T-helper 2 cell treated with Interferon-gamma antibody and Interleukin-4, amounts not matched to agents 5 μg/mL and 100 μg/mL, for 36 hours (primary cell): ENCODE measurements at regions not wholly inside any gene's neighbourhood (a gene's known extent, or its start where the extent isn't known, plus 50 kb on each side); places are given as distances from the start of the nearest gene placed in this dataset.

ENCODE experiments used
- DNase-seq: peaks from one replicate; pipeline ENCODE4 v3.0.0; 2021; ENCODE audit warnings: low spot score
- H3K27ac Mint-ChIP-seq: one replicate; pipeline ENCODE4 v1.8.0; 2021; ENCODE audit warnings: mild to moderate bottlenecking, mixed read lengths
- H3K27me3 Mint-ChIP-seq: one replicate; pipeline ENCODE4 v1.8.0; 2021; ENCODE audit warnings: low read depth, mixed read lengths
- H3K36me3 Mint-ChIP-seq: one replicate; pipeline ENCODE4 v1.8.0; 2021; ENCODE audit warnings: low read depth, mixed read lengths
- H3K4me1 Mint-ChIP-seq: one replicate; pipeline ENCODE4 v1.8.0; 2021; ENCODE audit warnings: low read depth, mixed read lengths
- H3K4me3 Mint-ChIP-seq: one replicate; pipeline ENCODE4 v1.8.0; 2022; ENCODE audit warnings: mild to moderate bottlenecking, moderate library complexity, mixed read lengths
- H3K9me3 Mint-ChIP-seq: one replicate; pipeline ENCODE4 v1.8.0; 2021; ENCODE audit warnings: mixed read lengths

DNA sequence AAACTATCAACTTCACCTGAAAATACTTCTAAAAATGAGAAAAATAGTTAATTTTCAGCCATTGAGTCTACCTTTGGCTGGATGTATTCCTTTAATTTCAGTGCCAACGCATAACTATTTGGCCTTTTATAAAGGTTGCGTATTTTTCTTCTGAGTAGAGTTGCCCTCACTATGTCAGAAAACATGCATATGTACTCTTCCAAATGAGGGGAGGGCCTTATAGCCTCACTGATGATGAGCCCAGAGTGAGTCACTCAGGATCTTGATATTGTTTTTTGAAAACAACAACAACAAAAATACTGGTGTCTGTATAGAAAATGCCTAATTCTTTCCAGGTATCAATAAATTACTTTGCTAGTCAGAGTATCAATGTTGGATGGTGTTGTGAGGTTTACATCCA, 349.3 kb downstream of the FBXO8 start:
- no peaks in the 10 kb centered on the region for H3K9me3 Mint-ChIP-seq
- no peaks in the 10 kb centered on the region for H3K36me3 Mint-ChIP-seq
- peaks cover 2% of the 10 kb centered on the region for H3K27me3 Mint-ChIP-seq
- DNase-seq, result no peak
- no peaks in the 10 kb centered on the region for H3K4me1 Mint-ChIP-seq
- H3K4me3 Mint-ChIP-seq, result no peak overlapping the region
- no peak overlapping the region for H3K27ac Mint-ChIP-seq

DNA sequence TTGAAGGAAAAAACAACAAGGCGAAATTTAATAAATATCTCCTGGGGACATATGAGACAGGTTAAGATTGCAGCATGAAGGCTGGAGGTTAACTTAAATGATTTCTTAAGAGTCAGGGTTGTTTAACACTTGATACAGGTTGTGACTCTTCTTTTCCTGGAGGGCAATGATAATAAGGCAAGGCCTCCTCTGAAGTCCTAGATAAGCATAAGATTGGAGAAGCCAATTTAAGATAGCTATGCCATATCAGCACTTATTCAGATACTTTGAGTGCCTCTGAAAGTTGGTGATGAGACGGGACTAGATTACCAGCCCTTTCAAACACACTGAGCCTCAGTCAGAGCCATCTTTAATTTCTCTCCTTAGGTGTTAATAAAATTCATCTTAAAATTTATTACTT, 350.8 kb downstream of the FBXO8 start:
- Mint-ChIP-seq H3K9me3 (no peaks in the 10 kb centered on the region), H3K27ac (no peak overlapping the region), H3K27me3 (peaks cover 2% of the 10 kb centered on the region), H3K4me3 (no peak overlapping the region), H3K4me1 (no peaks in the 10 kb centered on the region), H3K36me3 (no peaks in the 10 kb centered on the region)
- DNase-seq, result no peak

DNA sequence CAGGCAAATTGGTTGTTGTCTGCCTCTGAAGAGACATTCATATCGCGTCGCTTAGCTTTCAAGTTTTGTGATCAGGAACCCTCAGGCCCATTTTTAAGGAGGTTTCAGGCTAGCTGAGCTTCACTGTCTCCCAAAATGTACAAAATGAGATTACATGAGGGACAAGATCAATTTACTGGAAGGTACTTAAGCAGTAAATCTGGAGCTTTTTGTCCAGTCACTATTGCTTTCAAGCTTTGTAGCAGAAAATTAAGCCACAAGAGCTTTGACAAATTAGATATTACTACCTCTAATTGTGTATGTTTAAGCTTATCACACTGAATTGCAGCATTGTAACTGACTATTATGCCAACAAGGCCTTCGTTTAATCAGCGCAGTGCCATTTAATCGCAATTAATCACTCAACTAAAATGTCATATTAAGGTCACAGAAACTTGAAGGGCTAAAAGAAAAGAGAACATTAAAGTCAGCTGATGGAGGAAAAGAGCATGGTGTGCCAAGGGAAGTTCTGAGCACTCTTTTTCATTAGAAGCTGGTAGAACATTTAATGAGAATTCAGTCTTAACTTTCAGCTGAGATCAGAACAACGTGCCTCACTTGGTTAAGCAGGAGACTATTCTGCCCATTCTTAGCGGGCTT, 353.0 kb downstream of the FBXO8 start:
- no peaks in the 10 kb centered on the region for H3K4me1 Mint-ChIP-seq
- no peaks in the 10 kb centered on the region for H3K36me3 Mint-ChIP-seq
- H3K27ac Mint-ChIP-seq, result no peak overlapping the region
- H3K9me3 Mint-ChIP-seq, result no peaks in the 10 kb centered on the region
- H3K4me3 Mint-ChIP-seq, result no peak overlapping the region
- H3K27me3 Mint-ChIP-seq, result no peaks in the 10 kb centered on the region
- no peak for DNase-seq

DNA sequence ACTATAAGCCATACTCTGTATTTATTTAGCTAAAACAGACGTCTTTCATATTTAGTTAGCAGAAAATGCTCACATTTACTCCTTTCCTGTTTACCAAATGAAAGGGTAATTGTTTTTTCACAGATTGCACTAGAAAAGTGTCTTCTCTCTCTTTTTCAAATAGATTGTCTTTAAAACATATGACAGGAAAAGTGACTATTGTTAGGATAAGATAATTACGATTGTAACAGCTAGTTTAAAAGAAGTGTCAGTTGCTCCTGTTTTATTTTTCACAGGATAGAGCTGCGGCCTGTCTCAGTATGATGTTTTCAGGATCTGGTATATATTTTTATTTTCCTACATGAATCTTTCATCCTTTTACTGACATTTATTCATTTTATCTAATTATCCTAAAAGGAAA, 353.5 kb downstream of the FBXO8 start:
- Mint-ChIP-seq H3K27ac (no peak overlapping the region), H3K27me3 (no peaks in the 10 kb centered on the region), H3K4me1 (peaks cover under 1% of the 10 kb centered on the region), H3K4me3 (no peak overlapping the region), H3K9me3 (no peaks in the 10 kb centered on the region), H3K36me3 (no peaks in the 10 kb centered on the region)
- no peak for DNase-seq

DNA sequence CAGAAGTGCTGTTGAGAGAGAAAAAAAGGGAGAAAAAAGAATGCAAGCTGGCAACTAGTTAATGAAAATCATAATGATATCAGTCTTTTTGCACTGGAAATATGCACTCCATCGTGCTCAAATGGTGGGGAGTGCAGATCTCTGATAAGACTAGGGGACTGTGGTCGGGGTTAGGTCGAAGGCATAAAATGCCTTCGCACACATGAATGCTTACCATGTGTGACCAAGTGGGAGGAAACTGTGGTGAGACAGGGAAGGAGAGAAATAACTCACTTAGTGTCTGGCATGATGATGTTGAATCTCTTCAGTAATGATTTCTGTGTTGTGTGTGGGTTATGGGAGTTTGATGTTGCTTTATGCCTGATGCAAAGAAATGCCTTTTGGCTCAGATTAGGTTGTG, 358.9 kb downstream of the FBXO8 start:
- Mint-ChIP-seq H3K4me3 (no peak overlapping the region), H3K27ac (no peak overlapping the region), H3K9me3 (no peaks in the 10 kb centered on the region), H3K36me3 (no peaks in the 10 kb centered on the region), H3K27me3 (no peaks in the 10 kb centered on the region), H3K4me1 (peaks cover 6% of the 10 kb centered on the region)
- peak; percentile 6 for DNase-seq

GRCh38 chr4:173919861-173920260, 363.6 kb downstream of the FBXO8 start:
- H3K27me3 Mint-ChIP-seq, result no peaks in the 10 kb centered on the region
- peaks cover 5% of the 10 kb centered on the region for H3K4me1 Mint-ChIP-seq
- no peaks in the 10 kb centered on the region for H3K9me3 Mint-ChIP-seq
- no peak for DNase-seq
- no peaks in the 10 kb centered on the region for H3K36me3 Mint-ChIP-seq
- H3K27ac Mint-ChIP-seq, result no peak overlapping the region
- no peak overlapping the region for H3K4me3 Mint-ChIP-seq

GRCh38 chr4:173919196-173919595, 364.3 kb downstream of the FBXO8 start:
- H3K36me3 Mint-ChIP-seq, result no peaks in the 10 kb centered on the region
- H3K9me3 Mint-ChIP-seq, result no peaks in the 10 kb centered on the region
- no peak overlapping the region for H3K27ac Mint-ChIP-seq
- H3K4me1 Mint-ChIP-seq, result no peaks in the 10 kb centered on the region
- no peak overlapping the region for H3K4me3 Mint-ChIP-seq
- no peak for DNase-seq
- no peaks in the 10 kb centered on the region for H3K27me3 Mint-ChIP-seq

DNA sequence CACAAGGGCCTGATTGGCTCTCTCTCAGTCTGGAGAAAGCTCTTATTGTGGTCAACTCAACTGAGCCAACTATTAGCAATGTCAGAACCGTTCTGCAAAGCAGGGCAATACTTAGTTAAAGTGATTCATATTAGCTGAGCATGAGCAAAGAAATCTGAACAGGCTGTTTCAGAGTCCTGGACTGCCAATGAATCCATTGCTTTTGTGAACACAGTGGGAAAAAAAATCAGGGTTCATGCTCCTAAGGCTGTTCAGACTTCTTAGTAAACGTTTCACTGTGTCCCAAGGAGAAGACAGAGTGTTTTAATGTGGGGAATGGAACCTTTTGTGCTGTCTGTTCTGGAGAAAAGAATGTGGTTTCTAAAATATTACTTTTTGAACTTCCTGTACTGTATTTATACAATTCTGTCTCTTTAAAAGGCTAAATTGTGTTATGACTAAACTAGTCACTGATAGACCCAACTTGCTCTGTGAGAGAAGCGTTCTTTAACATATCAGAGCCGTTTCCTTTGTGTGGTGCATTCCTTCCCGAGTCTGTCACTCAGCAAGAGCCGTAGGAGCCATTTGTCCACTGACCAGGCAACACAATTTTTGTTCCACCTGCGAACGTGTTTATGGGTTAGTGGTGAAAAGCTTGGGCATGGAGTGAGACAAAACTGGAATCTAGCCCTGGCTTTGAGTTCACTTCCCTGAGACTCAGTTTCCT, 366.1 kb downstream of the FBXO8 start:
- no peak for DNase-seq
- no peaks in the 10 kb centered on the region for H3K9me3 Mint-ChIP-seq
- no peak overlapping the region for H3K4me3 Mint-ChIP-seq
- no peak overlapping the region for H3K27ac Mint-ChIP-seq
- no peaks in the 10 kb centered on the region for H3K27me3 Mint-ChIP-seq
- H3K36me3 Mint-ChIP-seq, result no peaks in the 10 kb centered on the region
- no peaks in the 10 kb centered on the region for H3K4me1 Mint-ChIP-seq

DNA sequence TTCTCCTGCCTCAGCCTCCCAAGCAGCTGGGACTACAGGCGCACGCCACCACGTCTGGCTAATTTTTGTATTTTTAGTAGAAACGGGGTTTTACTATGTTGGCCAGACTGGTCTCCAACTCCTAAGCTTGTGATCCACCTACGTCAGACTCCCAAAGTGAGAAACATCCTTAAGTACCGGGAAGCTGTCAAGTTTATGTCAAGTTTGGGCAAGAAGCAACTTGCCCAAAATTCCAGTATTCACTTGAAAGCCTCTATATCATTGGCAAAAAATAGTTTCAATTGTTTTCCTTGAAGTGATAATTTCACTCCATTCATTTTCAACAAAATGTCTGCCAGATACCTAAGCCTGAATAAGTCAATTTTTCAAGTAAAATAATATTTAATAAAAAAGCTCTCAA, 370.0 kb downstream of the FBXO8 start:
- Mint-ChIP-seq H3K36me3 (no peaks in the 10 kb centered on the region), H3K4me3 (no peak overlapping the region), H3K27me3 (no peaks in the 10 kb centered on the region), H3K4me1 (no peaks in the 10 kb centered on the region), H3K9me3 (no peaks in the 10 kb centered on the region), H3K27ac (no peak overlapping the region)
- DNase-seq, result no peak

GRCh38 chr4:173912384-173912783, 371.1 kb downstream of the FBXO8 start:
- Mint-ChIP-seq H3K27me3 (no peaks in the 10 kb centered on the region), H3K36me3 (no peaks in the 10 kb centered on the region), H3K9me3 (no peaks in the 10 kb centered on the region), H3K4me1 (no peaks in the 10 kb centered on the region), H3K4me3 (no peak overlapping the region), H3K27ac (no peak overlapping the region)
- DNase-seq, result no peak

DNA sequence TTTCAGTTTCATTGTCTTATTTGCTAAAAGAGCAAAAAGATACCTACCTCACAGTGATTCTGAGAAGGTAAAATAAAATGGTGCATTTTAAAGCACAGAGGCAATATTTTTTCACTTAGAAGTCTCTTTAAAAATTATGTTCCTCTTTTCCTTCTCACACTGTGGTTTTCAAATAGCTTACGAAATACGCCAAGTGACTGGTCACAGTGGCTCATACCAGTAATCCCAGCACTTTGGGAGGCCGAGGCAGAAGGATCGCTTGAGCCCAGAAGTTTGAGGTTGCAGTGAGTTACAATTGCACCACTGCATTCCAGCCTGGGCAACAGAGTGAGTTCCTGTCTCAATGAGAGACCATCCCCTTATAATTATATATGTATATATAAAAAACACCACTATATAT, 372.6 kb downstream of the FBXO8 start:
- Mint-ChIP-seq H3K27me3 (no peaks in the 10 kb centered on the region), H3K4me1 (no peaks in the 10 kb centered on the region), H3K9me3 (no peaks in the 10 kb centered on the region), H3K4me3 (no peak overlapping the region), H3K27ac (no peak overlapping the region), H3K36me3 (no peaks in the 10 kb centered on the region)
- no peak for DNase-seq

DNA sequence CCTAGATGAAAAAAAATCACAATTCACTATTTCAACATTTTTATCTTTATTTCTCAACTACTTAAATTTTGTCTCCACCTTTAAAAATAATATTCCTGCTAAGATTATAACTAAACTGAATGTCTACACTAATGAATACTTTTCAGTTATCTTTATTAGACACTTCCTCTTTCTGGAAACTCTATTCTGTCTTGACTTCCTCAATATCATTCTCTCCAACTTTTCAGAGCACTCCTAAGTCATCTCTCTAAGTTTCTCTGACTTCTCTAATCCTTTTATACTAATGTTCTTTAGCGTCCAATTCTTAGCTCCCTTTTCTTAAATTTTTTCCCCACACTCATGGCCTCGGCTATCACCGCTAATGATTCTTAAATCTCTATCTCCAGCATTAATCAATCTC, 374.2 kb downstream of the FBXO8 start:
- DNase-seq, result no peak
- Mint-ChIP-seq H3K9me3 (no peaks in the 10 kb centered on the region), H3K27ac (no peak overlapping the region), H3K4me1 (no peaks in the 10 kb centered on the region), H3K27me3 (no peaks in the 10 kb centered on the region), H3K36me3 (no peaks in the 10 kb centered on the region), H3K4me3 (no peak overlapping the region)

- H3K4me3 Mint-ChIP-seq, result no peak overlapping the region
- H3K27ac Mint-ChIP-seq, result no peak overlapping the region
- H3K27me3 Mint-ChIP-seq, result no peaks in the 10 kb centered on the region
- no peaks in the 10 kb centered on the region for H3K36me3 Mint-ChIP-seq
- no peaks in the 10 kb centered on the region for H3K4me1 Mint-ChIP-seq
- DNase-seq, result no peak
- no peaks in the 10 kb centered on the region for H3K9me3 Mint-ChIP-seq
Measured at GRCh38 chr4:173899813-173900212, 369.8 kb upstream of the HAND2 start.

- Mint-ChIP-seq H3K27me3 (no peaks in the 10 kb centered on the region), H3K27ac (no peak overlapping the region), H3K4me1 (no peaks in the 10 kb centered on the region), H3K9me3 (peaks cover 7% of the 10 kb centered on the region), H3K36me3 (no peaks in the 10 kb centered on the region), H3K4me3 (no peak overlapping the region)
- DNase-seq, result no peak
Measured at GRCh38 chr4:173891072-173891471, 361.0 kb upstream of the HAND2 start.

- no peaks in the 10 kb centered on the region for H3K36me3 Mint-ChIP-seq
- H3K4me1 Mint-ChIP-seq, result no peaks in the 10 kb centered on the region
- H3K27ac Mint-ChIP-seq, result no peak overlapping the region
- peaks cover under 1% of the 10 kb centered on the region for H3K9me3 Mint-ChIP-seq
- DNase-seq, result no peak
- peaks cover 2% of the 10 kb centered on the region for H3K27me3 Mint-ChIP-seq
- H3K4me3 Mint-ChIP-seq, result no peak overlapping the region
Measured at GRCh38 chr4:173883821-173884220, 353.8 kb upstream of the HAND2 start.
